T-helper 2 cell treated with Interferon-gamma antibody and Interleukin-4, amounts not matched to agents 5 μg/mL and 100 μg/mL, for 36 hours (primary cell): ENCODE measurements at regions not wholly inside any gene's neighbourhood (a gene's known extent, or its start where the extent isn't known, plus 50 kb on each side); places are given as distances from the start of the nearest gene placed in this dataset.
"Not testable (repeated sequence)": the region's sequence is repeated elsewhere in the genome, so short reads cannot be mapped to it uniquely, and the experiment has no call there.

ENCODE experiments used
- DNase-seq: peaks from one replicate; pipeline ENCODE4 v3.0.0; 2021; ENCODE audit warnings: low spot score
- H3K27ac Mint-ChIP-seq: one replicate; pipeline ENCODE4 v1.8.0; 2021; ENCODE audit warnings: mild to moderate bottlenecking, mixed read lengths
- H3K27me3 Mint-ChIP-seq: one replicate; pipeline ENCODE4 v1.8.0; 2021; ENCODE audit warnings: low read depth, mixed read lengths
- H3K36me3 Mint-ChIP-seq: one replicate; pipeline ENCODE4 v1.8.0; 2021; ENCODE audit warnings: low read depth, mixed read lengths
- H3K4me1 Mint-ChIP-seq: one replicate; pipeline ENCODE4 v1.8.0; 2021; ENCODE audit warnings: low read depth, mixed read lengths
- H3K4me3 Mint-ChIP-seq: one replicate; pipeline ENCODE4 v1.8.0; 2022; ENCODE audit warnings: mild to moderate bottlenecking, moderate library complexity, mixed read lengths
- H3K9me3 Mint-ChIP-seq: one replicate; pipeline ENCODE4 v1.8.0; 2021; ENCODE audit warnings: mixed read lengths

DNA sequence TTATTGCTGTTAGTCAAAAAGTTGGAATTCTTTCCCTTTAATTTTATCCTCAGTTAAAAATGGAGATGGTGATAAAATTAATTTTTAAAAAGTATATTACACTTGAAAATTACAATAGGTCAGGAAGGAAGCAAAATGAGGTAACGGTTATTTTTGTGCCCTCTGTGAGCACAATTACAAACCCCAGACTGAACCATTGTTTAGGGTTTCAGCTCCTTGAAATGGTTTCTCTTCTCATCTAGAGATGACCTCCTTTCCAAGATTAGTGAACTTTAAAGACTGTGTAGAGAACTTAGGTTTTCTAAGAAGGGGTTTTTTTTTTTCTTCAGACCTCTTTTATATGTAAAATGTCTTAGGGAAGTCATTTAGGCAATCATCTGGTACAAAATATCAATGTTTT, 126.2 kb upstream of the CHD1 start:
- Mint-ChIP-seq H3K27me3 (peaks cover 12% of the 10 kb centered on the region), H3K4me3 (no peak overlapping the region), H3K4me1 (peaks cover 2% of the 10 kb centered on the region), H3K9me3 (no peaks in the 10 kb centered on the region), H3K36me3 (no peaks in the 10 kb centered on the region), H3K27ac (no peak overlapping the region)
- DNase-seq: no peak

DNA sequence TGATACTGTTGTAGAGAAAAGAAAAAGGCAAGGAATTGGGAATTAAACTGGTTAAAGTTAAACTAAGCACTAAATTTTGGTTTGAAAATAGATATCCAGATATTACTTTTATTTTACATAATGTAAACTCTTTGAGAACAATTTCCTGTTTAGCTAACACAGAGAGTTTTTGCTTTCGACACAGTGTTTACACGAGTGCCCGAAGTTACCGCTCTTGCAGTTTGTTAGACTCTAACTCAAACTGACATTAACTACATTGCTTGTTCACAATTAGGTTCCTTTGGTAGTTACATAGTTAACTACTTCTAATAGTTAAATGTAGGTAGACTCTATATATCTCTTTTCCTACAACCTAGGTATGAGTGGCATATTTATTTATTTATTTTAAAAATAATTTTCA, 117.1 kb upstream of the CHD1 start:
- H3K36me3 Mint-ChIP-seq: peaks cover 11% of the 10 kb centered on the region
- peaks cover 29% of the 10 kb centered on the region for H3K27me3 Mint-ChIP-seq
- DNase-seq: no peak
- no peak overlapping the region for H3K27ac Mint-ChIP-seq
- H3K4me3 Mint-ChIP-seq: no peak overlapping the region
- no peaks in the 10 kb centered on the region for H3K4me1 Mint-ChIP-seq
- H3K9me3 Mint-ChIP-seq: peaks cover 20% of the 10 kb centered on the region

DNA sequence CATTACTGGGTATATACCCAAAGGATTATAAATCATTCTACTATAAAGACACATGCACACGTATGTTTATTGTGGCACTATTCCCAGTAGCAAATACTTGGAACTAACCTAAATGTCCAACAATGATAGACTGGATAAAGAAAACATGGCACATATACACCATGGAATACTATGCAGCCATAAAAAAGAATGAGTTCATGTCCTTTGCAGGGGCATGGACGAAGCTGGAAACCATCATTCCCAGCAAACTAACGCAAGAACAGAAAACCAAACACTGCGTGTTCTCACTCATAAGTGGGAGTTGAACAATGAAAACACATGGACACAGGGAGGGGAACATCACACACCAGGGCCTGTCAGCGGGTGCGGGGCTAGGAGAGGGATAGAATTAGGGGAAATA, 114.5 kb upstream of the CHD1 start:
- not testable (repeated sequence) for H3K4me3 Mint-ChIP-seq, H3K27ac Mint-ChIP-seq, DNase-seq
- H3K4me1 Mint-ChIP-seq: peaks cover 12% of the 10 kb centered on the region
- H3K36me3 Mint-ChIP-seq: peaks cover 33% of the 10 kb centered on the region
- H3K27me3 Mint-ChIP-seq: peaks cover 25% of the 10 kb centered on the region
- peaks cover 42% of the 10 kb centered on the region for H3K9me3 Mint-ChIP-seq

DNA sequence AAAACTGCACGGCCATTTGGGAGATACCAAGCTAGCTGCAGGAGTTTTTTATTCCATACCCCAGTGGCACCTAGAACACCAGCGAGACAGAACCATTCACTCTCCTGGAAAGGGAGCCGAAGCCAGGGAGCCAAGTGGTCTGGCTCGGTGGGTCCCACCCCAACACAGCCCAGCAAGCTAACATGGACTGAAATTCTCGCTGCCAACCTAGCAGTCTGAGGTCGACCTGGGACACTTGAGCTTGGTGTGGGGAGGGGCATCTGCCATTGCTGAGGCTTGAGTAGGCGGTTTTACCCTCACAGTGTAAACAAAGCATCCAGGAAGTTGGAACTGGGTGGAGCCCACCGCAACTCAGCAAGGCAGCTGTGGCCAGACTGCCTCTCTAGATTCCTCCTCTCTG, 108.9 kb upstream of the CHD1 start:
- Mint-ChIP-seq H3K4me1 (peaks cover 41% of the 10 kb centered on the region), H3K36me3 (peaks cover 46% of the 10 kb centered on the region), H3K27me3 (peaks cover 13% of the 10 kb centered on the region), H3K9me3 (peaks cover 42% of the 10 kb centered on the region), H3K4me3 (peak overlapping the region; percentile 44), H3K27ac (peak overlapping the region; percentile 74)
- no peak for DNase-seq

DNA sequence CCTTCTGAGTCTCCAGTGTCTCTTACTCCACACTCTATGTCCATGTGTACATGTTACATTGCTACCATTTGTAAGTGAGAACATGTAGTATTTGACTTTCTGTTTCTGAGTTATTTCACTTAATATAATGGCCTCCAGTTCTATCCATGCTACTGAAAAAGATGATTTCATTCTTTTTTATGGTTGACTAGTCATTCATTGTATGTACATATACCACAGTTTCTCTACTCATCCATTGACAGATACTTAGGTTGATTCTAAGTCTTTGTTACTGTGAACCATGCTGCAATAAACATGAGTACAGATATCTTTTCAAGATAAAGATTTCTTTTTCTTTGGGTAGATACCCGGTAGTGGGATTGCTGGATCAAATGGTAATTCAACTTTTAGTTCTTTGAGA, 107.1 kb upstream of the CHD1 start:
- Mint-ChIP-seq H3K4me3 (no peak overlapping the region), H3K27ac (no peak overlapping the region), H3K36me3 (peaks cover 35% of the 10 kb centered on the region), H3K27me3 (peaks cover 6% of the 10 kb centered on the region), H3K9me3 (peaks cover 25% of the 10 kb centered on the region), H3K4me1 (peaks cover 53% of the 10 kb centered on the region)
- no peak for DNase-seq

DNA sequence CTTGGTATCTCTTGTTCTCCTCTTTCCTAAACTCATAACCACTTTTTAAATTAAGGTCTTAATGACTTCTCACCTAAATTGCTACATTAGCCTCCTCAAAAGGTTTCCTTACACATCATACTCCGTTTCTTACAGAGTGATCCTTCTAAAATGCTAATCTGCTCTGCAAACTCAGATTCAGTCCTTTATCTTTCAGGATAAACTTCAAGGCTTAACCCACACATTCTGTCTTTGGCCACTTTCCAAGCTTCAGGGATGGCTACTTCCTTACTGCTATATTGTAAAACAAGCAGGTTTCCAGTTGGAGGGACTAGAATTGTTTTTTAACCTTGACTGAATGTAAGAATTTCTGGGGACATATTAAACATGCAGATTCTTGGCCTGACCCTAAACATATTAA, 105.5 kb upstream of the CHD1 start:
- no peak for DNase-seq
- peaks cover 12% of the 10 kb centered on the region for H3K9me3 Mint-ChIP-seq
- peak overlapping the region; percentile 84 for H3K4me3 Mint-ChIP-seq
- H3K4me1 Mint-ChIP-seq: peaks cover 56% of the 10 kb centered on the region
- H3K36me3 Mint-ChIP-seq: peaks cover 23% of the 10 kb centered on the region
- H3K27me3 Mint-ChIP-seq: no peaks in the 10 kb centered on the region
- H3K27ac Mint-ChIP-seq: peak overlapping the region; percentile 55

DNA sequence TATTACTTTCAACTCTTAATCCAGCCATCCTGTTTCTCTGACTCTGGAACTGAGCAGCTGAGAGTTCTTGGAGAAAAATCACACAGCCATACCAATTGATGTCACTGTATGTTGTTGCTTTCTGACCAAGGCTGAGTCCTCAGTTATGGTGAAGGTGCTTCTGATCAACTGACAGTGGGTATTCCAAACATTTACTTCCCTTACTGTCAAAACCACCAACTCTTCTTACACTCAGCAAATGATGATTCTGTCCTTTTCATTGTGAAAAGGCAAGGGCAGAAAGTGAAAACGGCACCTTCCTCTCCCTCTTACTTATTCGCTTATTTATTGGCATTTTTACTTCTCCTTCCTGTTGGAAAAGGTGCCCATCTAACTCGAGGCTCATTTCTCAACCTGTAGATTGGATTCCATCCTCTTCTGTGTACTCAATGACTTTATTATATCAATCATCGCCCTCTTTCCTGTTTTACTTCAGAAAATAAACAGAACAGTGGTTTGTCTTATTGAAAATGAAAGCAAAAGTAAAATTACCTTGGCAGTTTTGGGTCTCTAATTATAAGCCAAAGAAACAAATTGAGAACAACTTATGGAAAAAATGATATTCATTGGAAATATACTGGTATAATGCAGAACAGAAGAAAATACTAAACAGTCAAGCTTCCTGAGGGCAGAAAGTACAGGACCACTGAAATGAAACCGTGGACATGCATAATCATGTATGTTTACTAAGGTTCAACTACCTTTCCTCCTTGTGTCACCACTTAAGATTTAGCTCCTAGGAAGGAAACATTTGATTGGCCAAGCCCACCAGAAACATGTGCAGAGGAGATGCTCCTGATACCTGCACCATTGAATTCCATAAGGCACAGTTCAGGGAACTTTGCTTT, 104.5 kb upstream of the CHD1 start:
- Mint-ChIP-seq H3K4me3 (peak overlapping the region; percentile 84), H3K4me1 (peaks cover 56% of the 10 kb centered on the region), H3K27me3 (no peaks in the 10 kb centered on the region), H3K9me3 (peaks cover 2% of the 10 kb centered on the region), H3K36me3 (peaks cover 12% of the 10 kb centered on the region), H3K27ac (peak overlapping the region; percentile 96)
- DNase-seq: no peak

DNA sequence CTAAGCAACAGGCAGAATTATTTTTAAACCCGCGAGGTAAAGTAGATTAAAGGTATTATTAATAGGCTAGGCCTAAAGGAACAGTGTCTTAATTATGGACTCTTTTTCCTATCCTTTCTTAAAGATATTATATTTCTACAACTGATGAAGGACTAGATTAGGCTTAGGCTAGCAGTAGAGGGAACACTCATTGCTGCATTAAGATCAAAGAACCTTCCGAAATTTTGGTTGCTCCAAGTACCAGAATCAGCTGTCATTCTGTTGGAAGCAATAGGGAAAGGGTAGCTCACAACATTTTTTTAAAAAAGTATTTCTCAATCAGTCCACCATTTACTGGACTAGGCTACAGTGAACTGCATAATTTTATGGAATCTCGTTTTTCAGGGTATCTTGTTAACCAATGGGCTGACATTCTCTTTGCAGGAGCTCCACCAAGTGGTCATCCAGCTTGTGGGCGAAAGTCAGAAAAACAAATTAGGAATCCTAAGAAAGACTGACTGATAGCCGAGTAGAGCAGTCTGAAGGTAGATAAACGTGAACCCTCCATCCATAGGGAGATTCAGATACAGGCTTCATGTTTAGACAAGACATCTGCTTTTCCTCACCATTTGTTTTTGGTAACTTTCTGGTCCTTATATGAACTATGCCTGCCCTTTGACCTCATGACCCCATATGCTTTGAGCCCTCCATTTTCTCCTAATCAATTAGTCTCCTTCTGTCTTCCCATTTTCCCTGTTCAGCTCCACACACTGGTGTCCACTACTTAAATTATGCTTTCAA, 103.6 kb upstream of the CHD1 start:
- Mint-ChIP-seq H3K36me3 (peaks cover 9% of the 10 kb centered on the region), H3K4me3 (peak overlapping the region; percentile 84), H3K27me3 (no peaks in the 10 kb centered on the region), H3K9me3 (no peaks in the 10 kb centered on the region), H3K4me1 (peaks cover 62% of the 10 kb centered on the region), H3K27ac (peak overlapping the region; percentile 96)
- no peak for DNase-seq

DNA sequence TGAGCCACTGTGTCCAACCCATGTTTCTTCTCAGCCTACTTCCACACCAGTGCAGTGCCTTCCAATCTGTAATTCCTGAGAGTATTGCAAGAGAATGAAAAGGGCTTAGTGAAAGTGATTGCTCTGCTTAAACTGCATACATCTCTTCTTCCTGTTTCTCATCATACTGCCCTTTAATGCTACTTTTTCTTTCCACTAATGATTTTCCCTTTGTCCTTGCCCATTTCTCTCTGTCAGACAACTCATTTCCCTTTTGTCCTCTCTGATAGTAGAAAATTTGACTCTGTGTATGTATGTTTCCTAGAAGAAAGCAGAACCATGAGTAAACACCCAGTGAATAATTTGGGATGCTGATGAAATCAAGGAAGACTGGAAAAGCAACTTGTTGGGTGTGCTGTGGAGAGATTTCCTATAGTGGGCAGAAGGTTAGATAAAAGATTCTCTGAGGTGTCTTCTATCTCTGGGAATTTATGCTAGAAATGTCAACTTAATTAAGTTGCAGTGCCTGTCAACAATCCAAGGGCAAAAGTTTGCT, 102.2 kb upstream of the CHD1 start:
- H3K9me3 Mint-ChIP-seq: no peaks in the 10 kb centered on the region
- H3K27me3 Mint-ChIP-seq: no peaks in the 10 kb centered on the region
- H3K36me3 Mint-ChIP-seq: peaks cover 3% of the 10 kb centered on the region
- no peak for DNase-seq
- peaks cover 64% of the 10 kb centered on the region for H3K4me1 Mint-ChIP-seq
- no peak overlapping the region for H3K4me3 Mint-ChIP-seq
- H3K27ac Mint-ChIP-seq: no peak overlapping the region

DNA sequence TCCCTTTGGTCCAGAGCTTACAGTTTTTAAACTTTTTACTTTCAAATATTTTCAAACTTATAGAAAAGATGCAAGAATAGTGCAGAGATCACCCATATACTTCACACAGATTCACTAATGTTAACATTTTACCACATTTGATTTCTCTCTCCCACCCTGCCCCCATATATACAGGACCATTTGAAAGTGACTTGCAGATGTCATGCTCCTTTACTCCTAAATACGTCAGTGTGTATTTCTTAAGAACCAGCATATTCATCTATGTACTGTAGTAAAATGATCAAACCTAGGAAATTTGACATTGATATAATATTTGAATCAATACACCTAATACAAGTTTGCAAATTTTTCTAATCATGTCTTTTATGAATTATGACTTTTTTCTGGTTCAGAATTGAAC, 100.4 kb upstream of the CHD1 start:
- Mint-ChIP-seq H3K9me3 (no peaks in the 10 kb centered on the region), H3K36me3 (no peaks in the 10 kb centered on the region), H3K4me3 (no peak overlapping the region), H3K27ac (no peak overlapping the region), H3K27me3 (no peaks in the 10 kb centered on the region), H3K4me1 (peaks cover 56% of the 10 kb centered on the region)
- no peak for DNase-seq

DNA sequence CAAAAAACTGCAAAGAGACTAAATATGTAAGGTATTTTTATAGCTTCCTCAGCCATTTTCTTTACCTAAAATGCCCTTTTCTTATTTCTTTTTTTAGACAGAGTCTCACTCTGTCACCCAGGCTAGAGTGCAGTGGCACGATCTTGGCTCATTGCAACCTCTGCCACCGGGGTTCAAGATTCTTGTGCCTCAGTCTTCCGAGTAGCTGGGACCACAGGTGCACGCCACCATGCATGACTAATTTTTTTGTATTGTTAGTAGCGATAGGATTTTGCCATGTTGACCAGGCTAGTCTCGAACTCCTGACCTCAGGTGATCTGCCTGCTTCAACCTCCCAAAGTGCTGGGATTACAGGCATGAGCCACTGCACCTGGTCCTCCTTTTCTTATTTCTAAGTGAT, 99.4 kb upstream of the CHD1 start:
- Mint-ChIP-seq H3K4me3 (peak overlapping the region; percentile 53), H3K27ac (peak overlapping the region; percentile 74), H3K4me1 (peaks cover 49% of the 10 kb centered on the region)
- H3K9me3 Mint-ChIP-seq, H3K36me3 Mint-ChIP-seq, H3K27me3 Mint-ChIP-seq, DNase-seq: not testable (repeated sequence)

DNA sequence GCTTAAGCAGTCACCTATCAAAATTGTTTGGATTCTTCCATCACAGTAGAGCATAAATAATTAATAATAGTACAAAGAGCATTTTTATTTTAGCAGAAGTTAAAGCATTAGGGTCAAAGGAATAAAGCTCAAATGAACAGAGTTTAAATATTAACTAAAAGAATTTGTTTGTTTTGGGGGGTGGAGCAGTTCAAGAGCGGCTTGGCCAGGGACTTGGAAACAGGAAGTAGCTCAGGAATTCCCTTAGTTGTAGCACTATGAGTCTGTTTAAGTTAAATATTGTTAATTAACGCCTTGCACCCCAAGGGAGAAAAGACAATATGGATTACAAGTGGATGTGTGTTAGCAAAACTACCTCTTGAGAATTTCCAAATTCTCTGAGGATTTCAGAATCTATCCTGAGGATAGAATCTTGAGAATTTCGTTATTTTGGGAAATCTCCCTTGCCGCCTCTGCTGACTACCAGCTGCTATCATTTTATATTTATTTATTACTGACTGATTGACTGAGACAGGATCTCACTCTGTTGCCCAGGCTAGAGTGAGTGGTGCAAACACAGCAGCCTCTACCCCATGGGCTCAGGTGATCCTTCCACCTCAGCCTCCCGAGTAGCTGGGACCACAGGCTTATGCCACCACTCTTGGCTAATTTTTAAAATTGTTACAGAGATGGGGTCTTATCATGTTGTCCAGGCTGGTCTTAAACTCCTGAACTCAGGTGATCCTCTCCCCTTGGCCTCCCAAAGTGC, 96.7 kb upstream of the CHD1 start:
- Mint-ChIP-seq H3K9me3 (no peaks in the 10 kb centered on the region), H3K4me3 (no peak overlapping the region), H3K27ac (no peak overlapping the region), H3K36me3 (no peaks in the 10 kb centered on the region), H3K27me3 (peaks cover 3% of the 10 kb centered on the region), H3K4me1 (peaks cover 28% of the 10 kb centered on the region)
- no peak for DNase-seq

DNA sequence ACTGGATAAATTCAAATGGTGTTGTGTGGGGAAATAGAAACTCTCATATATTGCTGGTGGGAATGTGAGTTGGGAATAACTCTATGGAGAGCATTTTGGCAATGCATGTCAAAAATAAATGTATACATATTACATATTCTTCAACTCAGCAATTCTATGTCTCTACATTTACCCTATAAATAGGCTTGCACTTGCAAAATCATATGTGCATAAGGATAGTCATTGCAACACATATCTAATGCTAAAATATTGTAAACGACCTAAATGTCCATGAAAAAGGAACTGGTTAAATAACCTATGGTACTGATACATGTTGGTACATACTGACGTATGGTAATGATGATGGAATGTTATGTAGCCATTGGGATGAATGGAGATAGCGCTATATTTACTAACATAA, 94.5 kb upstream of the CHD1 start:
- H3K4me3 Mint-ChIP-seq: no peak overlapping the region
- no peak overlapping the region for H3K27ac Mint-ChIP-seq
- H3K4me1 Mint-ChIP-seq: peaks cover 22% of the 10 kb centered on the region
- DNase-seq: no peak
- H3K36me3 Mint-ChIP-seq: no peaks in the 10 kb centered on the region
- H3K9me3 Mint-ChIP-seq: no peaks in the 10 kb centered on the region
- peaks cover 3% of the 10 kb centered on the region for H3K27me3 Mint-ChIP-seq
